K562 (cell line): ENCODE measurements at regions not wholly inside any gene's neighbourhood (a gene's known extent, or its start where the extent isn't known, plus 50 kb on each side); places are given as distances from the start of the nearest gene placed in this dataset.

Source experiments
- ATAC-seq: fragments of 200-7000 bp; cut with Tn5 transposase; 3 replicates; pipeline ENCODE4 v1.9.1; 2020; ENCODE audit warnings: moderate library complexity
- BruUV-seq: library from RNA; stranded (reverse); fragments of 400-500 nt; replicated peaks from 2 replicates; lab custom pipeline; 2021; lab: Mats Ljungman, UMichigan
- CTCF ChIA-PET: fragments of 300-600 bp; formaldehyde crosslinking; extraction: SDS; loops from one replicate; lab custom pipeline; 2021; ENCODE audit warnings: low intra/inter-chr PET ratio; lab: Yijun Ruan, JAX
- POLR2A ChIA-PET: fragments of 300-600, 350-650 bp; sonication (Branson Sonifier 250); formaldehyde crosslinking; extraction: SDS; loops from one replicate; lab custom pipeline; 2021; ENCODE audit warnings: antibody characterized with exemption, inconsistent platforms; lab: Yijun Ruan, JAX
- DNase-seq, 4 experiments: peaks; one replicate each; pipeline versions ENCODE4 v3.0.0 to v3.0.0-alpha.2; 2011 to 2018; ENCODE audit warnings: low spot score in 3 of 4, mixed read lengths in 3 of 4; ENCODE audit errors: extremely low read depth in 1 of 4
- FAIRE-seq: peaks from 2 replicates; lab custom pipeline; 2011; peaks lifted over from hg19 to GRCh38; lab: Jason Lieb, UNC
- H2AFZ ChIP-seq: 2 replicates; pipeline ENCODE4 v1.6.0; 2011; ENCODE audit warnings: low read depth, low read length, control low read depth, inconsistent platforms
- H3K27ac ChIP-seq: fragments of 200-600 bp; 3 replicates; pipeline ENCODE4 v1.8.0; 2011; ENCODE audit warnings: low read depth, mild to moderate bottlenecking, control low read depth, inconsistent platforms, low read length, moderate library complexity, mixed read lengths; ENCODE audit errors: extremely low read depth
- H3K27me3 ChIP-seq, 2 experiments: fragments of 300-600 bp in 1 of 2; 2 replicates in 1 of 2; 3 replicates in 1 of 2; pipeline versions ENCODE4 v1.6.0 to v1.8.0; 2011; ENCODE audit warnings: inconsistent platforms in 2 of 2, low read length in 2 of 2, mild to moderate bottlenecking in 1 of 2, mixed read lengths in 1 of 2, moderate library complexity in 1 of 2; ENCODE audit not compliant: control insufficient read depth in 2 of 2, insufficient read depth in 2 of 2
- H3K36me3 ChIP-seq: fragments of 300-600 bp; 3 replicates; pipeline ENCODE4 v1.8.0; 2011; ENCODE audit warnings: mild to moderate bottlenecking, low read length, inconsistent platforms; ENCODE audit not compliant: control insufficient read depth, insufficient read depth
- H3K4me1 ChIP-seq, 2 experiments: fragments of 200-600 bp in 1 of 2; replicated peaks in 1 of 2; 2 replicates in 1 of 2; 3 replicates in 1 of 2; pipeline versions ENCODE4 v1.5.1 to v1.8.0; 2011; ENCODE audit warnings: inconsistent platforms in 2 of 2, low read length in 2 of 2, mild to moderate bottlenecking in 1 of 2, mixed read lengths in 1 of 2, moderate library complexity in 1 of 2; ENCODE audit not compliant: control insufficient read depth in 2 of 2, insufficient read depth in 2 of 2
- H3K4me2 ChIP-seq: 2 replicates; pipeline ENCODE4 v1.6.1; 2011; ENCODE audit warnings: low read length, control low read depth, inconsistent platforms, mixed read lengths; ENCODE audit not compliant: insufficient read depth
- H3K4me3 ChIP-seq: fragments of 200-600 bp; sonication (generic), shearing (Covaris generic); 2 replicates; pipeline ENCODE4 v1.5.1; 2016; ENCODE audit warnings: control low read depth, inconsistent platforms
- H3K79me2 ChIP-seq: fragments of 200-600 bp; 3 replicates; pipeline ENCODE4 v1.8.0; 2011; ENCODE audit warnings: low read length, inconsistent platforms; ENCODE audit not compliant: control insufficient read depth, insufficient read depth
- H3K9ac ChIP-seq, 2 experiments: 2 replicates each; pipeline versions ENCODE4 v1.6.0 to v1.6.1; 2011; ENCODE audit warnings: low read depth in 2 of 2, low read length in 2 of 2, control low read depth in 1 of 2, inconsistent platforms in 1 of 2, mild to moderate bottlenecking in 1 of 2, mixed read lengths in 1 of 2; ENCODE audit not compliant: insufficient read depth in 1 of 2
- H3K9me1 ChIP-seq: one replicate; pipeline ENCODE4 v1.6.0; 2011; ENCODE audit warnings: inconsistent platforms, mild to moderate bottlenecking, low read length, moderate library complexity; ENCODE audit not compliant: control insufficient read depth, insufficient read depth
- H3K9me3 ChIP-seq: replicated peaks from 2 replicates; pipeline ENCODE4 v1.5.1; 2011; ENCODE audit warnings: low read depth, low read length, inconsistent platforms; ENCODE audit not compliant: control insufficient read depth, insufficient read depth
- H4K20me1 ChIP-seq: replicated peaks from 2 replicates; pipeline ENCODE4 v1.6.1; 2011; ENCODE audit warnings: low read length, inconsistent platforms, mixed read lengths; ENCODE audit not compliant: control insufficient read depth, insufficient read depth
- ARHGAP35 ChIP-seq: fragments of 450-650 bp; IDR thresholded peaks from 2 replicates; pipeline ENCODE4 v1.6.1; 2018; ENCODE audit not compliant: partially characterized antibody
- CBX2 ChIP-seq: fragments of 200-600 bp; sonication (generic); IDR thresholded peaks from one replicate; pipeline ENCODE4 v1.6.1; 2012; ENCODE audit warnings: mild to moderate bottlenecking, low read length, inconsistent platforms; ENCODE audit not compliant: insufficient read depth, poor library complexity, severe bottlenecking
- JUN ChIP-seq, 2 experiments: sonication (generic) in 1 of 2; formaldehyde crosslinking in 1 of 2; IDR thresholded peaks; 2 replicates each; pipeline versions ENCODE4 v1.6.1 to v1.8.0; 2012 to 2022; ENCODE audit warnings: borderline replicate concordance in 2 of 2, mild to moderate bottlenecking in 2 of 2, improper control_type of control experiment in 1 of 2, low read depth in 1 of 2, low read length in 1 of 2, missing genetic modification reagents in 1 of 2
- KDM4B ChIP-seq, 2 experiments: fragments of 450-650 bp in 1 of 2; sonication (generic) in 1 of 2; IDR thresholded peaks; 2 replicates each; pipeline ENCODE4 v1.6.1; 2016 to 2017; ENCODE audit warnings: borderline replicate concordance in 2 of 2, antibody characterized with exemption in 1 of 2, low read depth in 1 of 2, mild to moderate bottlenecking in 1 of 2
- NR3C1 ChIP-seq: sonication (generic); formaldehyde crosslinking; IDR thresholded peaks from 2 replicates; pipeline ENCODE4 v1.8.1; 2022; ENCODE audit warnings: missing genetic modification reagents
- STAT6 ChIP-seq: sonication (generic); formaldehyde crosslinking; IDR thresholded peaks from 2 replicates; pipeline ENCODE4 v1.8.1; 2023; ENCODE audit warnings: mild to moderate bottlenecking, missing genetic modification reagents
- WHSC1 ChIP-seq: IDR thresholded peaks from one replicate; pipeline ENCODE4 v1.6.1; 2012; ENCODE audit warnings: low read length, control low read depth, inconsistent platforms
- ZFP30 ChIP-seq: fragments of 250-450 bp; sonication (Bioruptor Pico); IDR thresholded peaks from 2 replicates; pipeline ENCODE4 v1.8.0; 2022; ENCODE audit warnings: moderate library complexity, mild to moderate bottlenecking, inconsistent platforms, borderline replicate concordance
- ZNF175 ChIP-seq: fragments of 200-800 bp; sonication (Bioruptor generic); IDR thresholded peaks from 2 replicates; pipeline ENCODE4 v1.6.1; 2016; ENCODE audit warnings: low read depth, mild to moderate bottlenecking, missing genetic modification characterization, missing compliant biosample characterization
- ZNF511 ChIP-seq: sonication (generic); formaldehyde crosslinking; IDR thresholded peaks from 2 replicates; pipeline ENCODE4 v1.8.0; 2022; ENCODE audit warnings: mild to moderate bottlenecking, missing genetic modification reagents
- ZNF512 ChIP-seq: IDR thresholded peaks from 2 replicates; pipeline ENCODE4 v1.6.1; 2016; ENCODE audit warnings: missing genetic modification characterization, missing compliant biosample characterization
- ZNF586 ChIP-seq: fragments of 450-650 bp; formaldehyde crosslinking; conservative IDR thresholded peaks from 2 replicates; pipeline ENCODE4 v1.4.0; 2020; ENCODE audit warnings: mild to moderate bottlenecking, moderate library complexity
- ZSCAN29 ChIP-seq: fragments of 450-650 bp; IDR thresholded peaks from 2 replicates; pipeline ENCODE4 v1.6.1; 2017
- WGBS: fragments of 100-300 bp; shearing (Covaris generic); methylation state at CpG from one replicate; pipeline ENCODE4 v1.1.6; 2016; ENCODE audit warnings: low coverage, mixed read lengths; ENCODE audit not compliant: insufficient coverage; ENCODE audit errors: missing lambda C conversion rate; 5-methylcytosine and 5-hydroxymethylcytosine counted together
- in situ Hi-C: fragments of 300-500 bp; cut with MboI; formaldehyde crosslinking; loops from 4 replicates; pipeline ENCODE4 v1.15.0; 2018; ENCODE audit warnings: inconsistent platforms, mixed read lengths
- intact Hi-C: fragments of 100-400 bp; cut with micrococcal nuclease; formaldehyde crosslinking; loops from 2 replicates; pipeline ENCODE4 v1.14.2; 2022

- TF ChIP-seq STAT6 (no peak), ZNF511 (CRISPR knock-in tag) (no peak), CBX2 (no peak), ZFP30 (no peak), ZSCAN29 (no peak)
Observed at GRCh38 chr6:113668641-113669408, 188.3 kb upstream of the MARCKS start (continued).

- no peaks in the 10 kb centered on the region for H3K27me3 ChIP-seq
- no peak for DNase-seq
- no peak overlapping the region for H3K27ac ChIP-seq
- H2AFZ ChIP-seq, result no peak overlapping the region
- no peaks in the 10 kb centered on the region for H3K79me2 ChIP-seq
- H3K9me3 ChIP-seq, result no peaks in the 10 kb centered on the region
- no peaks in the 10 kb centered on the region for H3K36me3 ChIP-seq
- no TSS peak for BruUV-seq
- no peak for FAIRE-seq
- H4K20me1 ChIP-seq, result no peaks in the 10 kb centered on the region
- ChIA-PET CTCF (no interaction called here), POLR2A (no interaction called here)
- H3K9me1 ChIP-seq, result no peaks in the 10 kb centered on the region
- H3K4me1 ChIP-seq, result no peaks in the 10 kb centered on the region
- H3K9ac ChIP-seq, result no peak overlapping the region
- in situ Hi-C loops, result no loop called here
- ATAC-seq, result no peak
- 0% methylated on average over 2 of the region's 2 CpGs for WGBS
- intact Hi-C loops, result loop anchor here (2.0 kb wide), 1 partner anchor 53 kb away; no protein-coding TSS in a partner anchor
- H3K4me2 ChIP-seq, result no peak overlapping the region
- H3K4me3 ChIP-seq, result no peak overlapping the region
- TF ChIP-seq WHSC1 (no peak), ARHGAP35 (no peak), ZNF586 (no peak), JUN (IDR thresholded peaks at IDR 0.05; ENCODE audit: borderline replicate concordance, low read depth, low read length) (no peak), JUN (CRISPR knock-in tag; IDR thresholded peaks at IDR 0.05; ENCODE audit: borderline replicate concordance) (no peak), ZNF512 (tag) (no peak), NR3C1 (CRISPR knock-in tag) (no peak), ZNF175 (CRISPR knock-in tag) (no peak), KDM4B (IDR thresholded peaks at IDR 0.05; ENCODE audit: borderline replicate concordance in 2 of 2, low read depth in 1 of 2) (no peak)
Observed at GRCh38 chr6:113669606-113670005, 187.5 kb upstream of the MARCKS start.
